Rectal smooth muscle tissue (tissue), 1 donor: ENCODE measurements at regions not wholly inside any gene's neighbourhood (a gene's known extent, or its start where the extent isn't known, plus 50 kb on each side); places are given as distances from the start of the nearest gene placed in this dataset.

Source experiments
- H3K27ac ChIP-seq: one replicate; pipeline ENCODE4 v1.7.0; 2013; ENCODE audit warnings: low read depth, low read length, inconsistent platforms
- H3K27me3 ChIP-seq: one replicate; pipeline ENCODE4 v1.7.0; 2013; ENCODE audit warnings: low read length; ENCODE audit not compliant: control insufficient read depth, insufficient read depth
- H3K36me3 ChIP-seq: one replicate; pipeline ENCODE4 v1.7.0; 2013; ENCODE audit warnings: low read length; ENCODE audit not compliant: control insufficient read depth, insufficient read depth
- H3K4me1 ChIP-seq: one replicate; pipeline ENCODE4 v1.7.0; 2013; ENCODE audit warnings: low read length; ENCODE audit not compliant: control insufficient read depth, insufficient read depth
- H3K4me3 ChIP-seq: one replicate; pipeline ENCODE4 v1.7.0; 2013; ENCODE audit warnings: low read length
- H3K9ac ChIP-seq: one replicate; pipeline ENCODE4 v1.7.0; 2013; ENCODE audit warnings: low read length

DNA sequence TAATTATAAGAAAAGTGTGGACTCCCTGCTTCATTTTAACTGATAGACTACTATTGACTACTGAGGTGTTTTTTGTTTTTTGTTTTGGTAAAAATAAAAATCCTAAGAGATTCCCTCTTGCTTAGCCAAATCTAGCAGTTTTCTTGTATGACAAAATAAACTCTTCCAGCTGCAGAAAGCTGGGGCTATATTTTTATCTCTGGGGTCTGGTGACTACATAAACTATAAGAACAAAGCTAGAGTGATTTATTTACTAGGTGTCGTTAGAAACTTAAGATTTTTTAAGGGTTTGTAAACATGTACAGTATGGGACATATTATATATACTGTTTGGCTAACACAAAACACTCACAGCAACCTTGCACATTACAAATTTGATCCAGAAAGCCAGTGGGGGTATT lies 467.4 kb upstream of the MPDZ start:
- no peak overlapping the region for H3K4me3 ChIP-seq
- no peaks in the 10 kb centered on the region for H3K4me1 ChIP-seq
- no peaks in the 10 kb centered on the region for H3K27me3 ChIP-seq
- no peaks in the 10 kb centered on the region for H3K36me3 ChIP-seq
- no peak overlapping the region for H3K9ac ChIP-seq
- no peak overlapping the region for H3K27ac ChIP-seq

DNA sequence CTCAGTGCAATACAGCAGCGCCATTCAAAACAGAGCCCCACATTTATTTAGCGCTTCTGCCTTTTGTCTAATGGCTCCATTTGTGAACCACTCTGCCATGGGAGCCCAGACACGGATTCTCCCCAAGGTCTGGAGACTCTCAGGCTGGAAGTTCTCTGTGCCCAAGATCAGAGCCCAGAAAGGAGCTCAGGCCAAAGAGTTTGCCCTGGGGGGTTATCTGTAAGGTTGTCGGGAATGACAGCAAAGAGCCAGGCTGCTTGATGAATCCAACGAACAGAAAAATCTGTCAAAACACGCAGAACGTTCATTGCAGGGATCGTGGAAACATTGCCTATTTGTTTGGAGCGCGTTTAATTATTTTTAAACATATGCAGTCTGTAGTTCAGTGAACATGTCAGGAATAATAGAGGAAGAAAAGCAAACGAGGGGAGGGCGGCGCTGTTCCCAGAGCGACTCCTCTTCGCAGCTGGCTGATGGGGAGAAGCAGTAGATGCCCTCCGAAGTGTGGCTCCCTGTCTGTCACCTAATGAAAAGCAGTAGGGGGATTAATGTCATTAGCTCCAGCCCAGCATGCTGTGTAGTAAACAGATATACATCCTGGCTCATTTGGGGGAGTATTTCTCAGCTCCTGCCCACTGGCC lies 464.9 kb upstream of the MPDZ start:
- no peaks in the 10 kb centered on the region for H3K36me3 ChIP-seq
- H3K27ac ChIP-seq = no peak overlapping the region
- no peak overlapping the region for H3K9ac ChIP-seq
- no peaks in the 10 kb centered on the region for H3K4me1 ChIP-seq
- H3K4me3 ChIP-seq = no peak overlapping the region
- H3K27me3 ChIP-seq = no peaks in the 10 kb centered on the region

DNA sequence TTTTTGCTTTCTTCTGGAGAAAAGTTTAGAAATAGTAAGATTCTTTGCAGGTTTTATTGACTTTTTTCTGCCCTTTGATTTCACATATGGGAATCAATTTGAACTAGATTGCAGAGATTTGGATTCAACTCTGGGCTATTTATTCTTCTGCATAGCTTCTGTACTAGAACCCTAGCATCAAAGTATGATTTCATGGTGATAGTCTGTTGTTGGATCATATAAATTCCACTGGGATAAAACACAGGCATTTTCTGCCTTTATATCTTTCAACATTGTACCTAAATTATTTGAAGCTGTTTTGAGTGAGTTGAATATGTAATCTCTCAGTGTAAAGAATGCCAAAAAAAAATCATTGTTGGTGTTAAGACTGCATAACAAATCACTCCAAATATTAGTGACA lies 458.4 kb upstream of the MPDZ start:
- Histone ChIP-seq H3K4me3 (no peak overlapping the region), H3K36me3 (no peaks in the 10 kb centered on the region), H3K9ac (no peak overlapping the region), H3K27me3 (no peaks in the 10 kb centered on the region), H3K27ac (no peak overlapping the region), H3K4me1 (no peaks in the 10 kb centered on the region)

DNA sequence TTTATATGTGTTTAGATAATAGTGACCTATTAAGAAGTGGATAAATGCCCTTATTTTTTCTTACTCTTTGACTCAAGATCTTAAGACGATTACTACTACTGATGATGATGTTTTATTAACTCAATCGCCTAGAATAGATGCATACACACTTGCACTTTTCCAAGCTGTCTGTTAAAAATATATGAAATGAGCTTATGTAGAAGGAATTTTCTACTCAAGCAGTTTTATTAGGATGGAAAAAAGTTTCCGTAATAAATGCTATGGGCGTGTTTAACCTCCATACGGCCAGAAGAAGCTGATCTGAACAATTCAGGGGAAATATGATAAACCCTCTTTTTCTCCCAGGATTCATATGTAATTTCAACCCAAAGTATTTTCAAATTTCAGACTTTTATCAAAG lies 455.7 kb upstream of the MPDZ start:
- H3K4me3 ChIP-seq = no peak overlapping the region
- no peaks in the 10 kb centered on the region for H3K27me3 ChIP-seq
- no peaks in the 10 kb centered on the region for H3K4me1 ChIP-seq
- H3K27ac ChIP-seq = no peak overlapping the region
- H3K36me3 ChIP-seq = no peaks in the 10 kb centered on the region
- no peak overlapping the region for H3K9ac ChIP-seq

DNA sequence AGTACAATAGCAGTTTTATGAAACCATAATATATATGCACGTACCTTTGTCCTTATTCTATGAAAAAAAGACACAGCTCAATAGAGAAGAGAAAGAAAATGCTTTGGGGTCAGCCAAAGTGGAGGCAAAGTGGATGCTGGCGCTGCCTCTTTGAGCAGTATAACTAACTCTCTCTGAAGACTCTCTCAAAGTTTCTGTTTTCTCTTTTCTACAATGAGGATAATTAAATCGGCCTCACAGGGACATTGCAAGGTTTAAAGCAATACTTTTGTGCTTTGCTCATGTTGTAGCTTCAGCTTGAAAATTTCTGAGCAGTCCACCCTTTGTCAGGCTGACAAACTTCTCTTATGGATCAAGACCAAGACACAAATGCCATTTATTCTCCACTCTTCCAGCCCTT lies 455.1 kb upstream of the MPDZ start:
- H3K36me3 ChIP-seq = no peaks in the 10 kb centered on the region
- no peak overlapping the region for H3K4me3 ChIP-seq
- no peaks in the 10 kb centered on the region for H3K27me3 ChIP-seq
- H3K4me1 ChIP-seq = no peaks in the 10 kb centered on the region
- no peak overlapping the region for H3K9ac ChIP-seq
- no peak overlapping the region for H3K27ac ChIP-seq

DNA sequence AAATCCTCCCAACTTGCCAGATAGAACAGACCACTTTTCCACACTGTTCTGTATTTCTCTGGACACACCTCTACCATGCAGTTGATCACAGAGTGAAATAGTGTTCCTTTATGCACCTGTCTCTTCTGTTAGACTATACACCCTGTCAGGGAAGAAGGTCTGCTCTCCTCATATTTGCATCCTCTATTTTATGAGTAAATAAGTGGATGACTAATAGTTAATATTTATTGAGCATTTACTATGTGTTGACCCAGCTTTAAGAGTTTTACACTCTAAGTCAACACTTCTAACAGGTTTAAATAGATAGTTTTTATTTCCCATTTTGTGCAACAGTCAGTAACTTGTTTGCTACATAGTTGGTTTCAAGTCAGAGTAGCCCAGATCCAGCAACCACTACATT lies 452.8 kb upstream of the MPDZ start:
- Histone ChIP-seq H3K4me1 (no peaks in the 10 kb centered on the region), H3K27me3 (no peaks in the 10 kb centered on the region), H3K36me3 (no peaks in the 10 kb centered on the region), H3K4me3 (no peak overlapping the region), H3K27ac (no peak overlapping the region), H3K9ac (no peak overlapping the region)

DNA sequence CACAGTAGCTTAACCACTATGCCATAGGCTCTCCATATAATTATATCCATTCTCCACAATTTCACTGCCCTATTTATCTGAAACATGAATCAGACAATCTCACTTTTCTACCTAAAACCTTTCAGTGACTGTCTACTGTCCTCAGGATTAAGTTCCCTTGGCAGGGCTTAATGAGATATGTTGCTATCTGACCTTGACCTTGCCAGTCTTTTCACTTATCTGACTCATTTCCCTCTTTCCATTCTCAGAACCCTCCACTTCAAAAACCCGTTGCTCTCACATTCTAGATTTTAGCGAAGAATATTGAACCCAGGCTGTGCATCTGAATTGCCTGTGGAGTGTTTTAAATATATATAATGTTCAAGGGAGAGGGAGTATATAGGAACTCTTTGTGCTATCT lies 452.1 kb upstream of the MPDZ start:
- Histone ChIP-seq H3K27ac (no peak overlapping the region), H3K9ac (no peak overlapping the region), H3K4me1 (no peaks in the 10 kb centered on the region), H3K36me3 (no peaks in the 10 kb centered on the region), H3K4me3 (no peak overlapping the region), H3K27me3 (no peaks in the 10 kb centered on the region)

DNA sequence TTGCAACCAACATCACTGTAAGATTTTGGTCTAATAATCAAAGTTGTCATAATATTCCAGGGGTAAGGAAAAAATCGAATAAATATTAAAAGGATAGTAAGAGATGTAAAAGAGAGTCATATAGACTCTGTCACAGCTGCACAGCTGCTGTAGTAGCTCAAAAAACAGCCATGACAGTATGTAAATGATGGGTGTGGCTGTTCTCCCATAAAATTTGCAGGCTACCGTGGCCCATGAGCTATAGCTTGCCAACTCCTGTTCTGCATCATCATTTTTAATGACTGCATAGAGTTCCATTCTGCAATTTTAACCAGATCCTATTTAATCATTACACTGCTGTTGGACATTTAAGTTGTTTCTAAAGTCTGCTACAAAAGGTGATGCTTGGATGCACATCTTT lies 450.5 kb upstream of the MPDZ start:
- H3K4me3 ChIP-seq = no peak overlapping the region
- H3K9ac ChIP-seq = no peak overlapping the region
- no peak overlapping the region for H3K27ac ChIP-seq
- H3K27me3 ChIP-seq = no peaks in the 10 kb centered on the region
- H3K4me1 ChIP-seq = no peaks in the 10 kb centered on the region
- H3K36me3 ChIP-seq = no peaks in the 10 kb centered on the region

DNA sequence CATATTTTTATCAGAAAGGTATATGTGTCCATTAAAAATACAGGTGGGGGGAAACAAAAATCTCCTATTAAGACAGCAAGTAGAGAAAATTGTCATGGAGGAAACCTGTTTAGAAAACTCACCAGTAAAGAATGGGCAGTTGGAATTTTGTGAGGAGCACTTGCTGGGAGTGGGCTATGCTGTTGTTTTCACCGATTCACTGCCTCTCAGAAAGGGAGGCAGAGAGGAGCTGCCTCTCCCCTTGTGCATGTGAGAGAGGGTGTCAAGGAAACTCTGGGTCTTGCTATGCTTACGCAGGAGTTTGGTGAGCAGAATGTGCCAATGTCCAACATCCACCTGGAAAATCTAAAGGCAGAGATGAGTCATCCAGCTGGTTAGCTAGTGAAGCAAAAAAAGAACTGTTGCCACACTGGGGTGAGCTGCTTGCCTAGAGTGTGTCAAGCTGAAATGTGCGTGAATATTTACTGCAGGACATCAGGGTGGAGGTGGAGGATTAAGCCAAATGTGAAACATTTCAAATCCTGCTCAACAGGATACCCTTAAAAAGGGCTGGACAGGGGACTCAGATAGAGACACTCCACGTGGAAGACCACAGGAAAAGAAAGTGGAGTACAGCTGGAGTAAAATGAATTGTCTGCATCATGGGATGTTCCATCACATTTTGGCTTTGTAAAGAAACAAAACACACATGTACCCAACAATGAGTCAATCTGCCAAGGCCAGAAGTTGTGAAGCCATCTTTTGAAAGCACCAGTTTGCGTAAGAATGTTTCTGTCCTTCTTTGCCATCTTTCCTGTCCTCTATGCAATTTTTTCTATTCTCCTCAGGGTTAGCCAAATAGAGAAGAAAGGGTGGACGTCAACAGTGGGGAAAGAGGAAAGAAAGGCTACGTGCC lies 449.7 kb upstream of the MPDZ start:
- no peak overlapping the region for H3K9ac ChIP-seq
- H3K27ac ChIP-seq = no peak overlapping the region
- no peaks in the 10 kb centered on the region for H3K4me1 ChIP-seq
- H3K4me3 ChIP-seq = no peak overlapping the region
- H3K27me3 ChIP-seq = no peaks in the 10 kb centered on the region
- no peaks in the 10 kb centered on the region for H3K36me3 ChIP-seq

DNA sequence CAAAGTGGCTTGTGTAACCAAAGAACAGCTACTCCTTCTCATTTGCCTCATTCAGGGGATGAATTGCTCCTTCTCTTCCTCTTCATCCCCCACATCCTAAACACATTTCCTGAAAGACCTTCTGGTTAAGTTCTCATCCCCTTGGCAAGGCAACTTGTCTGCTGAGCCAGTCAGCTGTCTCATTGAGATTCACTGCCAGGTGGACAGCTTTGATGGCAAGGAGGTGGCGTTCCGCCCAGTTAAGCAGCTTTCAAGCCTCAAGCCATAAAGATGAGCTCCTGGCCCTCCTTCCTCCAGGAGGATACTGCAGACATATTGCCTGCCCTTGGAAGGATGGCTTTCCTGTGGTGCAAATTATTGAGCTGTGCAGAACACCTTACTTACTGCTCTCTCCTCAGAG lies 448.6 kb upstream of the MPDZ start:
- no peak overlapping the region for H3K9ac ChIP-seq
- H3K4me1 ChIP-seq = no peaks in the 10 kb centered on the region
- no peaks in the 10 kb centered on the region for H3K36me3 ChIP-seq
- H3K27me3 ChIP-seq = no peaks in the 10 kb centered on the region
- no peak overlapping the region for H3K27ac ChIP-seq
- no peak overlapping the region for H3K4me3 ChIP-seq

DNA sequence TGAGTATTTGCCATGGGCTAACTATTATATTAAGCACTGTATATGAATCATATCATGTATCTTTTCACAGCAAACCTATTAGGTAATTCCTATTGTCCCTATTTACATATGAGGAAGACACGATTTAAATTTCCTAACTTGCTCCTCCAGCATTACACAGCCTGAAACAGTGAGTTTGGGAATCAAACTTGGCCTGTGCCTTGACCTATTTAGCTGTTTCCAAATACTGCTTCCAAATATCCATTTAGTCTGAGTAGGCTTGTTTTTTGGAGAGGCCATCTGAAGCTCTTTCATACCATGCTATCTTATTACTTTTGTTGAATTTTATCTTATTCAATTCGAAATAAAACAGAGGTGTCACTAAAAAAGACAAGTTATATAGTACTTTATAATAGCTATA lies 447.3 kb upstream of the MPDZ start:
- no peak overlapping the region for H3K27ac ChIP-seq
- no peaks in the 10 kb centered on the region for H3K27me3 ChIP-seq
- no peak overlapping the region for H3K4me3 ChIP-seq
- no peaks in the 10 kb centered on the region for H3K4me1 ChIP-seq
- no peak overlapping the region for H3K9ac ChIP-seq
- H3K36me3 ChIP-seq = no peaks in the 10 kb centered on the region

DNA sequence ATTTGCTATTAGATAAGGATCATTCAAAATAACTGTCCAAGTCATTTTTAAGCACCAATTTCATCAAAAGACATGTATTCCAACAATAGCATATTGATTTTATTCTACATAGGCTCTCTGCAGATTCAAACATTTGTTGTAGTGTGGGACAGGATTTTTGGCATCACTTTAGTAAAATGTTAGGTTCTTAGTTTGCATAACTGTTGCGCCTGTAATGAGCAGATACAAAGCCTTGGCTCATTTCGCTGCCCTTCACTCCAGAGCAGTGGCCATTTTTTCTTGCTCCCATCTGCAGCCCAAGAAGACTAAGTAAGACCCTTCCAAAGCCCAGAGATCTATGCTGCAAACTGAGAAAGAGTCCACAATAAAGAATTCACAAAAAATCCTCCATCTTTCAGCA lies 446.0 kb upstream of the MPDZ start:
- Histone ChIP-seq H3K4me1 (no peaks in the 10 kb centered on the region), H3K4me3 (no peak overlapping the region), H3K27ac (no peak overlapping the region), H3K36me3 (no peaks in the 10 kb centered on the region), H3K9ac (no peak overlapping the region), H3K27me3 (no peaks in the 10 kb centered on the region)
